IMR-90 (cell line): ENCODE measurements at regions not wholly inside any gene's neighbourhood (a gene's known extent, or its start where the extent isn't known, plus 50 kb on each side); places are given as distances from the start of the nearest gene placed in this dataset.

ENCODE experiments used
- ATAC-seq: fragments of 200-7000 bp; cut with Tn5 transposase; 2 replicates; pipeline ENCODE4 v1.9.1; 2020; ENCODE audit warnings: low read depth, mild to moderate bottlenecking, moderate library complexity
- BruUV-seq: library from RNA; stranded (reverse); fragments of 400-500 nt; replicated peaks from 2 replicates; lab custom pipeline; 2021; lab: Mats Ljungman, UMichigan
- CTCF ChIA-PET: fragments of 300-600 bp; formaldehyde crosslinking; extraction: SDS; loops from one replicate; lab custom pipeline; 2021; ENCODE audit warnings: antibody characterized with exemption; lab: Yijun Ruan, JAX
- POLR2A ChIA-PET: fragments of 300-600 bp; sonication (Branson Sonifier 250); formaldehyde crosslinking; loops from one replicate; lab custom pipeline; 2022; ENCODE audit warnings: antibody characterized with exemption; ENCODE audit not compliant: unreplicated experiment; lab: Charles Lee
- DNase-seq: peaks from one replicate; pipeline ENCODE4 v3.0.0; 2013
- H2AFZ ChIP-seq: replicated peaks from 2 replicates; pipeline ENCODE3; 2013; ENCODE audit warnings: low read length, mild to moderate bottlenecking; ENCODE audit not compliant: poor library complexity
- H2AK5ac ChIP-seq: 2 replicates; pipeline ENCODE4 v1.6.1; 2013; ENCODE audit warnings: low read depth, low read length, inconsistent platforms
- H2AK9ac ChIP-seq: replicated peaks from 2 replicates; pipeline ENCODE3; 2013; ENCODE audit warnings: mild to moderate bottlenecking, low read depth, low read length, moderate library complexity; ENCODE audit not compliant: poor library complexity
- H2BK120ac ChIP-seq: 2 replicates; pipeline ENCODE4 v1.6.1; 2013; ENCODE audit warnings: low read depth, low read length, inconsistent platforms
- H2BK15ac ChIP-seq: 3 replicates; pipeline ENCODE4 v1.6.1; 2013; ENCODE audit warnings: low read depth, low read length, inconsistent platforms
- H2BK20ac ChIP-seq: 2 replicates; pipeline ENCODE4 v1.6.1; 2013; ENCODE audit warnings: low read depth, mild to moderate bottlenecking, inconsistent platforms, low read length, moderate library complexity
- H2BK5ac ChIP-seq: 2 replicates; pipeline ENCODE4 v1.6.1; 2013; ENCODE audit warnings: mild to moderate bottlenecking, low read depth, low read length, inconsistent platforms; ENCODE audit not compliant: poor library complexity, severe bottlenecking
- H3K14ac ChIP-seq: replicated peaks from 2 replicates; pipeline ENCODE4 v1.6.1; 2013; ENCODE audit warnings: low read depth, low read length, inconsistent platforms
- H3K18ac ChIP-seq: 2 replicates; pipeline ENCODE4 v1.6.1; 2013; ENCODE audit warnings: low read depth, low read length, control low read depth
- H3K23ac ChIP-seq: 2 replicates; pipeline ENCODE4 v1.6.1; 2013; ENCODE audit warnings: low read depth, low read length, inconsistent platforms
- H3K27ac ChIP-seq: 2 replicates; pipeline ENCODE4 v1.5.1; 2013; ENCODE audit warnings: mild to moderate bottlenecking, control low read depth, low read length; ENCODE audit not compliant: insufficient read depth
- H3K27me3 ChIP-seq: 2 replicates; pipeline ENCODE4 v1.6.1; 2013; ENCODE audit warnings: low read length; ENCODE audit not compliant: control insufficient read depth, insufficient read depth
- H3K36me3 ChIP-seq: 2 replicates; pipeline ENCODE4 v1.6.1; 2013; ENCODE audit warnings: low read length, mixed read lengths; ENCODE audit not compliant: control insufficient read depth, insufficient read depth
- H3K4ac ChIP-seq: 2 replicates; pipeline ENCODE4 v1.6.1; 2013; ENCODE audit warnings: low read depth, low read length, inconsistent platforms
- H3K4me1 ChIP-seq: 2 replicates; pipeline ENCODE4 v1.6.1; 2013; ENCODE audit warnings: low read length, mixed read lengths; ENCODE audit not compliant: control insufficient read depth, insufficient read depth
- H3K4me2 ChIP-seq: 2 replicates; pipeline ENCODE4 v1.6.1; 2013; ENCODE audit warnings: low read depth, mild to moderate bottlenecking, control low read depth, low read length, moderate library complexity
- H3K4me3 ChIP-seq: 2 replicates; pipeline ENCODE4 v1.5.1; 2013; ENCODE audit warnings: low read depth, mild to moderate bottlenecking, control low read depth, low read length, moderate library complexity; ENCODE audit not compliant: insufficient read depth
- H3K56ac ChIP-seq: 2 replicates; pipeline ENCODE4 v1.6.1; 2013; ENCODE audit warnings: low read length, inconsistent platforms; ENCODE audit not compliant: insufficient read depth; ENCODE audit errors: extremely low read depth
- H3K79me1 ChIP-seq, 2 experiments: 2 replicates each; pipeline ENCODE4 v1.6.1; 2013; ENCODE audit warnings: low read length in 2 of 2, inconsistent platforms in 1 of 2, low read depth in 1 of 2
- H3K9ac ChIP-seq: 2 replicates; pipeline ENCODE4 v1.6.1; 2013; ENCODE audit warnings: low read depth, low read length, control low read depth
- H3K9me1 ChIP-seq: 2 replicates; pipeline ENCODE4 v1.6.1; 2013; ENCODE audit warnings: low read length, inconsistent platforms; ENCODE audit not compliant: insufficient read depth
- H3K9me3 ChIP-seq: 2 replicates; pipeline ENCODE4 v1.6.1; 2013; ENCODE audit warnings: low read length; ENCODE audit not compliant: control insufficient read depth, insufficient read depth
- H4K20me1 ChIP-seq: 2 replicates; pipeline ENCODE4 v1.6.1; 2013; ENCODE audit warnings: low read length, inconsistent platforms; ENCODE audit not compliant: insufficient read depth
- H4K5ac ChIP-seq: 2 replicates; pipeline ENCODE4 v1.6.1; 2013; ENCODE audit warnings: mild to moderate bottlenecking, low read depth, low read length, control low read depth
- H4K8ac ChIP-seq, 2 experiments: 2 replicates each; pipeline ENCODE4 v1.6.1; 2013; ENCODE audit warnings: low read depth in 2 of 2, low read length in 2 of 2, control low read depth in 1 of 2, inconsistent platforms in 1 of 2
- H4K91ac ChIP-seq: 2 replicates; pipeline ENCODE4 v1.6.1; 2013; ENCODE audit warnings: low read depth, low read length, inconsistent platforms; ENCODE audit not compliant: insufficient read depth
- BHLHE40 ChIP-seq: fragments of 150-350 bp; IDR thresholded peaks from 2 replicates; pipeline ENCODE4 v1.6.1; 2016; ENCODE audit warnings: mild to moderate bottlenecking, low read depth, low read length
- CEBPB ChIP-seq: IDR thresholded peaks from 2 replicates; pipeline ENCODE4 v1.6.1; 2012; ENCODE audit warnings: low read depth, low read length, improper control_type of control experiment
- CTCF ChIP-seq: conservative IDR thresholded peaks from 2 replicates; pipeline ENCODE4 v1.5.1; 2012; ENCODE audit warnings: mild to moderate bottlenecking, low read depth, low read length, improper control_type of control experiment
- ELK1 ChIP-seq: fragments of 150-350 bp; IDR thresholded peaks from 2 replicates; pipeline ENCODE4 v1.6.1; 2016; ENCODE audit warnings: low read depth, mild to moderate bottlenecking, low read length, moderate library complexity, borderline replicate concordance
- FOS ChIP-seq: fragments of 150-350 bp; IDR thresholded peaks from 2 replicates; pipeline ENCODE4 v1.6.1; 2016; ENCODE audit warnings: low read depth, low read length
- MXI1 ChIP-seq: IDR thresholded peaks from 2 replicates; pipeline ENCODE4 v1.6.1; 2012; ENCODE audit warnings: low read depth, mild to moderate bottlenecking, low read length, moderate library complexity, borderline replicate concordance
- RCOR1 ChIP-seq: IDR thresholded peaks from 2 replicates; pipeline ENCODE4 v1.6.1; 2012; ENCODE audit warnings: mild to moderate bottlenecking, low read length, improper control_type of control experiment; ENCODE audit not compliant: insufficient replicate concordance
- WGBS, 2 experiments: methylation state at CpG; one replicate each; pipeline versions ENCODE4 v1.1.5 to v1.1.7; 2013; ENCODE audit warnings: missing lambda C conversion rate in 2 of 2; ENCODE audit not compliant: insufficient read length in 1 of 2; ENCODE audit errors: extremely low coverage in 2 of 2; 5-methylcytosine and 5-hydroxymethylcytosine counted together
- dilution Hi-C: fragments of 300-500 bp; cut with HindIII; formaldehyde crosslinking; loops from one replicate; pipeline ENCODE4 v1.14.3; 2018; ENCODE audit warnings: low sequenced_read_pairs; ENCODE audit not compliant: unreplicated experiment
- in situ Hi-C: fragments of 300-500 bp; cut with MboI; formaldehyde crosslinking; loops from 3 replicates; pipeline ENCODE4 v1.14.3; 2019; ENCODE audit warnings: low sequenced_read_pairs, inconsistent platforms, mixed read lengths
- intact Hi-C: fragments of 100-400 bp; cut with micrococcal nuclease; formaldehyde crosslinking; loops from 2 replicates; pipeline ENCODE4 v1.10.0; 2022

- ATAC-seq = peak; percentile 49
Observed at GRCh38 chr13:30364876-30365275, 57.4 kb upstream of the UBE2L5 start.

More at GRCh38 chr13:30364876-30365275, 57.4 kb upstream of the UBE2L5 start:
- no peak overlapping the region for H2AK9ac ChIP-seq
- H3K9me3 ChIP-seq = no peaks in the 10 kb centered on the region
- H2BK5ac ChIP-seq = peak overlapping the region; percentile 62
- H3K9me1 ChIP-seq = peaks cover 4% of the 10 kb centered on the region
- no peak overlapping the region for H3K56ac ChIP-seq
- no peak overlapping the region for H3K4me3 ChIP-seq
- peak overlapping the region; percentile 82 for H2BK120ac ChIP-seq
- TF ChIP-seq MXI1 = no peak
- TF ChIP-seq RCOR1 = no peak
- TF ChIP-seq CTCF = no peak
- TF ChIP-seq CEBPB = no peak
- no peak for TF ChIP-seq FOS
- TF ChIP-seq BHLHE40 = no peak
- TF ChIP-seq ELK1 = no peak
- no peaks in the 10 kb centered on the region for H3K79me1 ChIP-seq
- no peak overlapping the region for H2AK5ac ChIP-seq
- 0 out of 2 replicates have a peak overlapping the region, but pooled peaks have one; percentile 82 for H3K23ac ChIP-seq
- H2BK15ac ChIP-seq = peak overlapping the region; percentile 75; the same call in 1 of the 3 replicates
- BruUV-seq = no TSS peak
- DNase-seq = peak; percentile 48
- peak overlapping the region; percentile 73; the same call in 1 of the 2 replicates for H3K18ac ChIP-seq
- WGBS, 2 experiments = no CpG with 5 or more reads among the region's 7 CpGs
- H2AFZ ChIP-seq = peak overlapping the region; percentile 76
- peak overlapping the region; percentile 75; the same call in 1 of the 2 replicates for H2BK20ac ChIP-seq
- no peak overlapping the region; the same call in 1 of the 2 replicates for H3K14ac ChIP-seq
- dilution Hi-C loops = no loop called here
- H3K9ac ChIP-seq = no peak overlapping the region
- no peak overlapping the region for H3K4me2 ChIP-seq
- peak overlapping the region; percentile 76 for H4K5ac ChIP-seq
- intact Hi-C loops = no loop called here
- H4K20me1 ChIP-seq = no peaks in the 10 kb centered on the region
- peak overlapping the region; percentile 72 to 93 for H4K8ac ChIP-seq
- peak overlapping the region; percentile 24; the same call in 1 of the 2 replicates for H3K27ac ChIP-seq
- peaks cover 16% of the 10 kb centered on the region for H3K4me1 ChIP-seq
- H4K91ac ChIP-seq = peak overlapping the region; percentile 60; the same call in 1 of the 2 replicates
- in situ Hi-C loops = no loop called here
- H3K27me3 ChIP-seq = no peaks in the 10 kb centered on the region
- peak overlapping the region; percentile 84 for H3K4ac ChIP-seq
- ChIA-PET POLR2A (interaction anchor here (0.6 kb wide), 1 partner anchor 57 kb away, joined by 3 read pairs; no protein-coding TSS in a partner anchor), CTCF (no interaction called here)
- H3K36me3 ChIP-seq = no peaks in the 10 kb centered on the region
